ENCODE measurements at regions not wholly inside any gene's neighbourhood (a gene's known extent, or its start where the extent isn't known, plus 50 kb on each side); places are given as distances from the start of the nearest gene placed in this dataset.

GRCh38 chr7:24057243-24057642 is 226.7 kb upstream of the NPY start:
- Histone ChIP-seq H3K4me1 (ENCODE audit: control insufficient read depth, insufficient read depth, low read length) (peaks cover 10% of the 10 kb centered on the region), H3K9me3 (replicated peaks; ENCODE audit: low read length) (no peaks in the 10 kb centered on the region), H3K4me2 (ENCODE audit: low read length) (no peak overlapping the region), H3K36me3 (ENCODE audit: insufficient read depth, low read length) (no peaks in the 10 kb centered on the region), H3K4me3 (ENCODE audit: low read length) (no peak overlapping the region), H3K27me3 (ENCODE audit: control insufficient read depth, insufficient read depth, low read length) (peaks cover 12% of the 10 kb centered on the region), H3K9ac (ENCODE audit: low read depth, low read length) (no peak overlapping the region)

GRCh38 chr7:24058953-24059352 is 225.0 kb upstream of the NPY start:
- Histone ChIP-seq H3K36me3 (ENCODE audit: insufficient read depth, low read length) (no peaks in the 10 kb centered on the region), H3K4me2 (ENCODE audit: low read length) (no peak overlapping the region), H3K27me3 (ENCODE audit: control insufficient read depth, insufficient read depth, low read length) (peaks cover 12% of the 10 kb centered on the region), H3K9ac (ENCODE audit: low read depth, low read length) (no peak overlapping the region), H3K4me1 (ENCODE audit: control insufficient read depth, insufficient read depth, low read length) (no peaks in the 10 kb centered on the region), H3K9me3 (replicated peaks; ENCODE audit: low read length) (no peaks in the 10 kb centered on the region), H3K4me3 (ENCODE audit: low read length) (no peak overlapping the region)

GRCh38 chr7:24059775-24060174 is 224.2 kb upstream of the NPY start:
- H3K4me1 ChIP-seq (ENCODE audit: control insufficient read depth, insufficient read depth, low read length) = no peaks in the 10 kb centered on the region
- no peaks in the 10 kb centered on the region for H3K36me3 ChIP-seq (ENCODE audit: insufficient read depth, low read length)
- H3K4me2 ChIP-seq (ENCODE audit: low read length) = no peak overlapping the region
- no peaks in the 10 kb centered on the region for H3K9me3 ChIP-seq (replicated peaks; ENCODE audit: low read length)
- H3K4me3 ChIP-seq (ENCODE audit: low read length) = no peak overlapping the region
- no peak overlapping the region for H3K9ac ChIP-seq (ENCODE audit: low read depth, low read length)
- H3K27me3 ChIP-seq (ENCODE audit: control insufficient read depth, insufficient read depth, low read length) = peaks cover 3% of the 10 kb centered on the region

- H3K36me3 ChIP-seq (ENCODE audit: insufficient read depth, low read length) = no peaks in the 10 kb centered on the region
- H3K4me3 ChIP-seq (ENCODE audit: low read length) = no peak overlapping the region
- H3K9me3 ChIP-seq (replicated peaks; ENCODE audit: low read length) = no peaks in the 10 kb centered on the region
- H3K27me3 ChIP-seq (ENCODE audit: control insufficient read depth, insufficient read depth, low read length) = no peaks in the 10 kb centered on the region
- H3K4me1 ChIP-seq (ENCODE audit: control insufficient read depth, insufficient read depth, low read length) = no peaks in the 10 kb centered on the region
- no peak overlapping the region for H3K9ac ChIP-seq (ENCODE audit: low read depth, low read length)
- H3K4me2 ChIP-seq (ENCODE audit: low read length) = no peak overlapping the region
These were observed 220.3 kb upstream of the NPY start for GRCh38 chr7:24063721-24064120.

- Histone ChIP-seq H3K4me3 (ENCODE audit: low read length) (no peak overlapping the region), H3K4me2 (ENCODE audit: low read length) (no peak overlapping the region), H3K9ac (ENCODE audit: low read depth, low read length) (no peak overlapping the region), H3K9me3 (replicated peaks; ENCODE audit: low read length) (no peaks in the 10 kb centered on the region), H3K36me3 (ENCODE audit: insufficient read depth, low read length) (no peaks in the 10 kb centered on the region), H3K4me1 (ENCODE audit: control insufficient read depth, insufficient read depth, low read length) (no peaks in the 10 kb centered on the region), H3K27me3 (ENCODE audit: control insufficient read depth, insufficient read depth, low read length) (no peaks in the 10 kb centered on the region)
These were observed 214.2 kb upstream of the NPY start for GRCh38 chr7:24069751-24070150.

- H3K27me3 ChIP-seq (ENCODE audit: control insufficient read depth, insufficient read depth, low read length) = no peaks in the 10 kb centered on the region
- no peaks in the 10 kb centered on the region for H3K9me3 ChIP-seq (replicated peaks; ENCODE audit: low read length)
- no peaks in the 10 kb centered on the region for H3K4me1 ChIP-seq (ENCODE audit: control insufficient read depth, insufficient read depth, low read length)
- no peak overlapping the region for H3K4me3 ChIP-seq (ENCODE audit: low read length)
- H3K36me3 ChIP-seq (ENCODE audit: insufficient read depth, low read length) = no peaks in the 10 kb centered on the region
- H3K9ac ChIP-seq (ENCODE audit: low read depth, low read length) = no peak overlapping the region
- no peak overlapping the region for H3K4me2 ChIP-seq (ENCODE audit: low read length)
These were observed 210.2 kb upstream of the NPY start for GRCh38 chr7:24073651-24074420.

GRCh38 chr7:24075426-24075810 is 208.6 kb upstream of the NPY start:
- Histone ChIP-seq H3K9me3 (replicated peaks; ENCODE audit: low read length) (no peaks in the 10 kb centered on the region), H3K4me3 (ENCODE audit: low read length) (no peak overlapping the region), H3K4me1 (ENCODE audit: control insufficient read depth, insufficient read depth, low read length) (no peaks in the 10 kb centered on the region), H3K9ac (ENCODE audit: low read depth, low read length) (no peak overlapping the region), H3K36me3 (ENCODE audit: insufficient read depth, low read length) (no peaks in the 10 kb centered on the region), H3K4me2 (ENCODE audit: low read length) (no peak overlapping the region), H3K27me3 (ENCODE audit: control insufficient read depth, insufficient read depth, low read length) (no peaks in the 10 kb centered on the region)

GRCh38 chr7:24082826-24083225 is 201.2 kb upstream of the NPY start:
- Histone ChIP-seq H3K36me3 (ENCODE audit: insufficient read depth, low read length) (no peaks in the 10 kb centered on the region), H3K4me1 (ENCODE audit: control insufficient read depth, insufficient read depth, low read length) (no peaks in the 10 kb centered on the region), H3K9ac (ENCODE audit: low read depth, low read length) (no peak overlapping the region), H3K9me3 (replicated peaks; ENCODE audit: low read length) (no peaks in the 10 kb centered on the region), H3K27me3 (ENCODE audit: control insufficient read depth, insufficient read depth, low read length) (no peaks in the 10 kb centered on the region), H3K4me3 (ENCODE audit: low read length) (no peak overlapping the region), H3K4me2 (ENCODE audit: low read length) (no peak overlapping the region)

GRCh38 chr7:24102988-24103387 is 181.0 kb upstream of the NPY start:
- no peaks in the 10 kb centered on the region for H3K4me1 ChIP-seq (ENCODE audit: control insufficient read depth, insufficient read depth, low read length)
- no peak overlapping the region for H3K4me3 ChIP-seq (ENCODE audit: low read length)
- H3K4me2 ChIP-seq (ENCODE audit: low read length) = no peak overlapping the region
- H3K27me3 ChIP-seq (ENCODE audit: control insufficient read depth, insufficient read depth, low read length) = no peaks in the 10 kb centered on the region
- no peaks in the 10 kb centered on the region for H3K9me3 ChIP-seq (replicated peaks; ENCODE audit: low read length)
- no peaks in the 10 kb centered on the region for H3K36me3 ChIP-seq (ENCODE audit: insufficient read depth, low read length)
- no peak overlapping the region for H3K9ac ChIP-seq (ENCODE audit: low read depth, low read length)

- Histone ChIP-seq H3K9me3 (replicated peaks; ENCODE audit: low read length) (no peaks in the 10 kb centered on the region), H3K27me3 (ENCODE audit: control insufficient read depth, insufficient read depth, low read length) (no peaks in the 10 kb centered on the region), H3K4me1 (ENCODE audit: control insufficient read depth, insufficient read depth, low read length) (no peaks in the 10 kb centered on the region), H3K9ac (ENCODE audit: low read depth, low read length) (no peak overlapping the region), H3K4me3 (ENCODE audit: low read length) (no peak overlapping the region), H3K36me3 (ENCODE audit: insufficient read depth, low read length) (no peaks in the 10 kb centered on the region), H3K4me2 (ENCODE audit: low read length) (no peak overlapping the region)
These were observed 175.0 kb upstream of the NPY start for GRCh38 chr7:24108906-24109376.

- Histone ChIP-seq H3K4me1 (ENCODE audit: control insufficient read depth, insufficient read depth, low read length) (no peaks in the 10 kb centered on the region), H3K9me3 (replicated peaks; ENCODE audit: low read length) (no peaks in the 10 kb centered on the region), H3K4me2 (ENCODE audit: low read length) (no peak overlapping the region), H3K4me3 (ENCODE audit: low read length) (no peak overlapping the region), H3K36me3 (ENCODE audit: insufficient read depth, low read length) (no peaks in the 10 kb centered on the region), H3K9ac (ENCODE audit: low read depth, low read length) (no peak overlapping the region), H3K27me3 (ENCODE audit: control insufficient read depth, insufficient read depth, low read length) (no peaks in the 10 kb centered on the region)
These were observed 173.9 kb upstream of the NPY start for GRCh38 chr7:24110056-24110455.

GRCh38 chr7:24113506-24113905 is 170.5 kb upstream of the NPY start:
- no peaks in the 10 kb centered on the region for H3K4me1 ChIP-seq (ENCODE audit: control insufficient read depth, insufficient read depth, low read length)
- no peaks in the 10 kb centered on the region for H3K36me3 ChIP-seq (ENCODE audit: insufficient read depth, low read length)
- H3K4me3 ChIP-seq (ENCODE audit: low read length) = no peak overlapping the region
- no peaks in the 10 kb centered on the region for H3K9me3 ChIP-seq (replicated peaks; ENCODE audit: low read length)
- no peak overlapping the region for H3K9ac ChIP-seq (ENCODE audit: low read depth, low read length)
- no peaks in the 10 kb centered on the region for H3K27me3 ChIP-seq (ENCODE audit: control insufficient read depth, insufficient read depth, low read length)
- H3K4me2 ChIP-seq (ENCODE audit: low read length) = no peak overlapping the region

Measured in skeletal muscle satellite cell (primary cell).